ENCODE measurements at regions not wholly inside any gene's neighbourhood (a gene's known extent, or its start where the extent isn't known, plus 50 kb on each side); places are given as distances from the start of the nearest gene placed in this dataset.

GRCh38 chr5:124888050-124888506, 141.6 kb upstream of the ZNF608 start (continued):
- TF ChIP-seq SMARCE1 (IDR thresholded peaks at IDR 0.05; ENCODE audit: borderline replicate concordance) (no peak), FOXO1 (CRISPR knock-in tag; IDR thresholded peaks at IDR 0.05) (no peak), HOXA9 (CRISPR knock-in tag; IDR thresholded peaks at IDR 0.05; ENCODE audit: borderline replicate concordance) (no peak), ZNF703 (CRISPR knock-in tag; IDR thresholded peaks at IDR 0.05; ENCODE audit: borderline replicate concordance) (no peak), SIX1 (CRISPR knock-in tag; IDR thresholded peaks at IDR 0.05; ENCODE audit: borderline replicate concordance) (peak; percentile 61; the same call in 1 of the 2 replicates), ZBTB26 (CRISPR knock-in tag; IDR thresholded peaks at IDR 0.05; ENCODE audit: borderline replicate concordance) (no peak), ISL2 (CRISPR knock-in tag; IDR thresholded peaks at IDR 0.05) (0 out of 2 replicates have a peak, but pooled peaks have one; percentile 30), CENPBD1 (CRISPR knock-in tag; IDR thresholded peaks at IDR 0.05; ENCODE audit: borderline replicate concordance, low read depth) (no peak), ZNF34 (CRISPR knock-in tag; IDR thresholded peaks at IDR 0.05; ENCODE audit: borderline replicate concordance) (no peak), FOXA3 (CRISPR knock-in tag; IDR thresholded peaks at IDR 0.05) (peak; percentile 29; the same call in 1 of the 2 replicates), ZNF644 (CRISPR knock-in tag; IDR thresholded peaks at IDR 0.05; ENCODE audit: low read depth) (0 out of 2 replicates have a peak, but pooled peaks have one; percentile 36), ZNF891 (CRISPR knock-in tag; IDR thresholded peaks at IDR 0.05) (no peak), ZSCAN29 (CRISPR knock-in tag; conservative IDR thresholded peaks at IDR 0.05) (no peak), PRMT3 (CRISPR knock-in tag; IDR thresholded peaks at IDR 0.05; ENCODE audit: borderline replicate concordance, low read depth) (no peak), NAIF1 (CRISPR knock-in tag; IDR thresholded peaks at IDR 0.05; ENCODE audit: borderline replicate concordance) (no peak), BRD4 (CRISPR knock-in tag; IDR thresholded peaks at IDR 0.05) (no peak), ZNF264 (CRISPR knock-in tag; IDR thresholded peaks at IDR 0.05) (no peak), TCF12 (IDR thresholded peaks at IDR 0.05) (no peak), TCF12 (CRISPR knock-in tag; IDR thresholded peaks at IDR 0.05) (no peak), ZNF546 (CRISPR knock-in tag; conservative IDR thresholded peaks at IDR 0.05) (no peak), ZNF558 (CRISPR knock-in tag; IDR thresholded peaks at IDR 0.05; ENCODE audit: borderline replicate concordance) (no peak), HMG20A (CRISPR knock-in tag; IDR thresholded peaks at IDR 0.05; ENCODE audit: borderline replicate concordance) (peak; percentile 25; the same call in 1 of the 2 replicates), SMC3 (IDR thresholded peaks at IDR 0.05; ENCODE audit: low read length) (peak; percentile 12; the same call in 1 of the 2 replicates), ZNF629 (CRISPR knock-in tag; conservative IDR thresholded peaks at IDR 0.05) (no peak), PRPF4 (IDR thresholded peaks at IDR 0.05; ENCODE audit: low read depth, low read length, poor library complexity, severe bottlenecking) (no peak), ARHGAP35 (CRISPR knock-in tag; IDR thresholded peaks at IDR 0.05; ENCODE audit: borderline replicate concordance) (no peak)
- TF ChIP-seq, protein P1, sequence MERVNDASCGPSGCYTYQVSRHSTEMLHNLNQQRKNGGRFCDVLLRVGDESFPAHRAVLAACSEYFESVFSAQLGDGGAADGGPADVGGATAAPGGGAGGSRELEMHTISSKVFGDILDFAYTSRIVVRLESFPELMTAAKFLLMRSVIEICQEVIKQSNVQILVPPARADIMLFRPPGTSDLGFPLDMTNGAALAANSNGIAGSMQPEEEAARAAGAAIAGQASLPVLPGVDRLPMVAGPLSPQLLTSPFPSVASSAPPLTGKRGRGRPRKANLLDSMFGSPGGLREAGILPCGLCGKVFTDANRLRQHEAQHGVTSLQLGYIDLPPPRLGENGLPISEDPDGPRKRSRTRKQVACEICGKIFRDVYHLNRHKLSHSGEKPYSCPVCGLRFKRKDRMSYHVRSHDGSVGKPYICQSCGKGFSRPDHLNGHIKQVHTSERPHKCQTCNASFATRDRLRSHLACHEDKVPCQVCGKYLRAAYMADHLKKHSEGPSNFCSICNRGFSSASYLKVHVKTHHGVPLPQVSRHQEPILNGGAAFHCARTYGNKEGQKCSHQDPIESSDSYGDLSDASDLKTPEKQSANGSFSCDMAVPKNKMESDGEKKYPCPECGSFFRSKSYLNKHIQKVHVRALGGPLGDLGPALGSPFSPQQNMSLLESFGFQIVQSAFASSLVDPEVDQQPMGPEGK (CRISPR knock-in tag; IDR thresholded peaks at IDR 0.05) = peak; percentile 62; the same call in 1 of the 2 replicates
- TF ChIP-seq, protein P2, sequence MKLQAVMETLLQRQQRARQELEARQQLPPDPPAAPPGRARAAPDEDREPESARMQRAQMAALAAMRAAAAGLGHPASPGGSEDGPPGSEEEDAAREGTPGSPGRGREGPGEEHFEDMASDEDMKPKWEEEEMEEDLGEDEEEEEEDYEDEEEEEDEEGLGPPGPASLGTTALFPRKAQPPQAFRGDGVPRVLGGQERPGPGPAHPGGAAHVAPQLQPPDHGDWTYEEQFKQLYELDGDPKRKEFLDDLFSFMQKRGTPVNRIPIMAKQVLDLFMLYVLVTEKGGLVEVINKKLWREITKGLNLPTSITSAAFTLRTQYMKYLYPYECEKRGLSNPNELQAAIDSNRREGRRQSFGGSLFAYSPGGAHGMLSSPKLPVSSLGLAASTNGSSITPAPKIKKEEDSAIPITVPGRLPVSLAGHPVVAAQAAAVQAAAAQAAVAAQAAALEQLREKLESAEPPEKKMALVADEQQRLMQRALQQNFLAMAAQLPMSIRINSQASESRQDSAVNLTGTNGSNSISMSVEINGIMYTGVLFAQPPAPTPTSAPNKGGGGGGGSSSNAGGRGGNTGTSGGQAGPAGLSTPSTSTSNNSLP (IDR thresholded peaks at IDR 0.05; ENCODE audit: low read depth, low read length) = peak; percentile 8; the same call in 1 of the 2 replicates

All from HepG2 (cell line).